Spleen (tissue), 11 donors: ENCODE measurements at regions not wholly inside any gene's neighbourhood (a gene's known extent, or its start where the extent isn't known, plus 50 kb on each side); places are given as distances from the start of the nearest gene placed in this dataset.
A peak's percentile ranks its signal among the peaks of the same experiment; 100 is the strongest.

ENCODE experiments used
- DNase-seq: peaks from one replicate; pipeline ENCODE4 v3.0.0-alpha.2; 2020
- H3K27ac ChIP-seq, 8 donors: fragments of 200-600 bp; sonication (generic) in 7 of 8; 1 replicate in 4 of 8; 2 replicates in 4 of 8; pipeline versions ENCODE4 v1.5.0 to v1.8.0; 2016 to 2021; ENCODE audit warnings: inconsistent platforms in 4 of 8, mild to moderate bottlenecking in 4 of 8, moderate library complexity in 1 of 8
- H3K27me3 ChIP-seq, 7 donors: fragments of 200-600 bp; sonication (generic) in 6 of 7; replicated peaks in 1 of 7; 1 replicate in 4 of 7; 2 replicates in 3 of 7; pipeline versions ENCODE4 v1.5.0 to v1.8.0; 2016 to 2021; ENCODE audit warnings: inconsistent platforms in 3 of 7, mild to moderate bottlenecking in 1 of 7
- H3K36me3 ChIP-seq, 6 donors: fragments of 200-600 bp; sonication (generic) in 5 of 6; 1 replicate in 4 of 6; 2 replicates in 2 of 6; pipeline versions ENCODE4 v1.5.0 to v1.8.0; 2016 to 2021; ENCODE audit warnings: inconsistent platforms in 2 of 6
- H3K4me1 ChIP-seq, 6 donors: fragments of 200-600 bp; sonication (generic) in 5 of 6; 1 replicate in 3 of 6; 2 replicates in 3 of 6; pipeline versions ENCODE4 v1.5.0 to v1.8.0; 2016 to 2021; ENCODE audit warnings: inconsistent platforms in 3 of 6
- H3K4me3 ChIP-seq, 8 donors: fragments of 200-600 bp; sonication (generic) in 7 of 8; 1 replicate in 4 of 8; 2 replicates in 4 of 8; pipeline versions ENCODE4 v1.5.0 to v1.8.0; 2016 to 2021; ENCODE audit warnings: inconsistent platforms in 4 of 8, mild to moderate bottlenecking in 4 of 8, moderate library complexity in 2 of 8
- H3K9me3 ChIP-seq, 8 donors: fragments of 200-600 bp; sonication (generic) in 7 of 8; 1 replicate in 4 of 8; 2 replicates in 4 of 8; pipeline versions ENCODE4 v1.5.0 to v1.8.0; 2016 to 2021; ENCODE audit warnings: inconsistent platforms in 4 of 8
- POLR2A ChIP-seq, 3 donors: fragments of 450-650 bp; IDR thresholded peaks; one replicate each; pipeline ENCODE4 v1.5.1; 2017; ENCODE audit warnings: antibody characterized with exemption in 3 of 3, mild to moderate bottlenecking in 1 of 3
- POLR2AphosphoS5 ChIP-seq, 3 donors: sonication (generic); formaldehyde crosslinking; IDR thresholded peaks; one replicate each; pipeline ENCODE4 v1.5.1; 2017; ENCODE audit warnings: antibody characterized with exemption in 3 of 3
- WGBS, 5 donors: extraction: QIAGEN DNeasy Blood & Tissue Kit in 3 of 5; methylation state at CpG; one replicate each; pipeline versions ENCODE4 v1.1.5 to v1.1.7; 2013 to 2018; 5-methylcytosine and 5-hydroxymethylcytosine counted together
- intact Hi-C: fragments of 100-400 bp; cut with DNase I; formaldehyde crosslinking; loops from one replicate; pipeline ENCODE4 v1.15.0; 2023; ENCODE audit warnings: low total_unique reads
- TF ChIP-seq, protein P1 (sequence below), 11 experiments: fragments of 200-600 bp in 7 of 11; fragments of 450-650 bp in 4 of 11; sonication (generic) in 4 of 11; IDR thresholded peaks in 8 of 11; conservative IDR thresholded peaks in 3 of 11; 1 replicate in 7 of 11; 2 replicates in 4 of 11; pipeline versions ENCODE4 v1.4.0 to v1.8.0; 2016 to 2021; ENCODE audit warnings: antibody characterized with exemption in 11 of 11, inconsistent platforms in 4 of 11, mild to moderate bottlenecking in 1 of 11
- donor health status: healthy with polysubstance abuse.
- donor health status: DM: no; HTN: no; CAD: no; lungs with moderate emphysema.
- donor health status: DM: no; HTN: no; CAD: no.
- donor health status: Bipolar disorder and iron deficiency.
- donor health status: healthy.
- donor health status: DM: no; HTN: no; CAD: no.
- donor health status: DM: yes; HTN: yes; CAD: no.

DNA sequence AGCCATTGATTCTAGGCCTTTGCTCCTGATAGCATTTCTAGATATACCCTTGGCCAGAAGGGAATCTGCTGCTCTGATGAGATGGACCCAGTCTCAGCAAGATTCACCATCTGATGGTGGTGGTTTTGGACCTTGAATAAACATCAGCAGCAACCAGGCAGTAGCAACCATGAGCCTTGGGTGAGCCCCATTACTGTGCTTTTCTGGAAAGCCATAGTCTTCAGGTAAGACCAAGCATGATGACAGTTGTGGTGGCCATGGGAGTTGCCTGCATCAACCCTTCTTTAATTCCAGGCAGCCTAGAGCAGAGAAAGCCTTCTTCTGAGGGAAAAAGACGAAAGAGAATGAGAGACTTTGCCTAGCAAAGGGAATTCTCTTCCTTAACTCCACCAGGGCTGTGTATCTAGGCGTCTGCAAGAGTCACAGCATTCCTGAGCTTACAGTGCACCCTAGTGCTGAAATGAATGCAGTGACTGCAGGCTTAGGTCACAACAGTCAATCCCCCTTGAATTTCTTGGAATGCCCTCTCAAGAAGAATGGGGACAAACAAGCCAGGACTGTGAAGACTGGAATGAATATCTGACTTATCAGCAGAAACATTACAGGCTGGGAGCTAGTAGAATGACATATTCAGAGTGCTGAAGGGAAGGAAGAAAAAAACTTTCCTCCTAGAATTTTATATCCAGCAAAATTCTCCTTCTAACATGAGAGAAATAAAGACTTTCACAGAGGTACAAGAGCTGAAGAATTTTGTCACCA lies 942.4 kb upstream of the PCDH20 start:
- Histone ChIP-seq H3K27ac (no peak overlapping the region), H3K4me3 (no peak overlapping the region), H3K4me1 (no peaks in the 10 kb centered on the region), H3K9me3 (no peaks in the 10 kb centered on the region), H3K36me3 (no peaks in the 10 kb centered on the region), H3K27me3 (no peaks in the 10 kb centered on the region)
- intact Hi-C loops = no loop called here
- no peak for DNase-seq
- 42 to 68% (median 47%) methylated on average over 2 of the region's 2 CpGs for WGBS, 5 donors
- TF ChIP-seq, protein P1, sequence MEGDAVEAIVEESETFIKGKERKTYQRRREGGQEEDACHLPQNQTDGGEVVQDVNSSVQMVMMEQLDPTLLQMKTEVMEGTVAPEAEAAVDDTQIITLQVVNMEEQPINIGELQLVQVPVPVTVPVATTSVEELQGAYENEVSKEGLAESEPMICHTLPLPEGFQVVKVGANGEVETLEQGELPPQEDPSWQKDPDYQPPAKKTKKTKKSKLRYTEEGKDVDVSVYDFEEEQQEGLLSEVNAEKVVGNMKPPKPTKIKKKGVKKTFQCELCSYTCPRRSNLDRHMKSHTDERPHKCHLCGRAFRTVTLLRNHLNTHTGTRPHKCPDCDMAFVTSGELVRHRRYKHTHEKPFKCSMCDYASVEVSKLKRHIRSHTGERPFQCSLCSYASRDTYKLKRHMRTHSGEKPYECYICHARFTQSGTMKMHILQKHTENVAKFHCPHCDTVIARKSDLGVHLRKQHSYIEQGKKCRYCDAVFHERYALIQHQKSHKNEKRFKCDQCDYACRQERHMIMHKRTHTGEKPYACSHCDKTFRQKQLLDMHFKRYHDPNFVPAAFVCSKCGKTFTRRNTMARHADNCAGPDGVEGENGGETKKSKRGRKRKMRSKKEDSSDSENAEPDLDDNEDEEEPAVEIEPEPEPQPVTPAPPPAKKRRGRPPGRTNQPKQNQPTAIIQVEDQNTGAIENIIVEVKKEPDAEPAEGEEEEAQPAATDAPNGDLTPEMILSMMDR (IDR thresholded peaks at IDR 0.05 in 8 of 11, conservative IDR thresholded peaks at IDR 0.05 in 3 of 11) = peak in 1 of 11 experiments; percentile 6
- no peak for TF ChIP-seq POLR2A (IDR thresholded peaks at IDR 0.05)

DNA sequence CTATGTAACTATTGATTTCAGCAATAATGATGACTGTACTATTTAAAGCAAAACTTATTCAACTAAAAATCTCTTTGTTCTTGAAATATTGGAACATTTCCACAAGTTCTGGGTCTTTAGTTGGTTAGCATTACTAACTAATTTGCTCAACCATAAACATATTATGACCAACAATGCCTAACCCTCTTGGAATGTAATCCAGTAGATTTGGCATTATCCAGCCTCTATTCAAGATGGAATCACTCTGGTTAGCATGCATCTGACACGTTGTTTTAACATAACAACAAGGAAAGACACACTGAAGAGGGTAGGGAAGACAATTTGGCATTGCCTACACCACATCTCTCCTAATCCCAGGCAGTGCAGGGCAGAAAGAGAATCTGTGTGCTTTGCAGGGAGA lies 941.3 kb upstream of the PCDH20 start:
- no peak for DNase-seq
- H3K4me1 ChIP-seq = no peaks in the 10 kb centered on the region
- no peak overlapping the region for H3K4me3 ChIP-seq
- WGBS, 5 donors = 28 to 54% (median 36%) methylated on average over 1 of the region's 1 CpG
- H3K36me3 ChIP-seq = no peaks in the 10 kb centered on the region
- H3K27ac ChIP-seq = no peak overlapping the region
- intact Hi-C loops = no loop called here
- no peaks in the 10 kb centered on the region for H3K27me3 ChIP-seq
- TF ChIP-seq POLR2A (IDR thresholded peaks at IDR 0.05) (no peak), POLR2AphosphoS5 (IDR thresholded peaks at IDR 0.05) (no peak)
- TF ChIP-seq, protein P1 (IDR thresholded peaks at IDR 0.05 in 8 of 11, conservative IDR thresholded peaks at IDR 0.05 in 3 of 11) = no peak
- no peaks in the 10 kb centered on the region for H3K9me3 ChIP-seq

DNA sequence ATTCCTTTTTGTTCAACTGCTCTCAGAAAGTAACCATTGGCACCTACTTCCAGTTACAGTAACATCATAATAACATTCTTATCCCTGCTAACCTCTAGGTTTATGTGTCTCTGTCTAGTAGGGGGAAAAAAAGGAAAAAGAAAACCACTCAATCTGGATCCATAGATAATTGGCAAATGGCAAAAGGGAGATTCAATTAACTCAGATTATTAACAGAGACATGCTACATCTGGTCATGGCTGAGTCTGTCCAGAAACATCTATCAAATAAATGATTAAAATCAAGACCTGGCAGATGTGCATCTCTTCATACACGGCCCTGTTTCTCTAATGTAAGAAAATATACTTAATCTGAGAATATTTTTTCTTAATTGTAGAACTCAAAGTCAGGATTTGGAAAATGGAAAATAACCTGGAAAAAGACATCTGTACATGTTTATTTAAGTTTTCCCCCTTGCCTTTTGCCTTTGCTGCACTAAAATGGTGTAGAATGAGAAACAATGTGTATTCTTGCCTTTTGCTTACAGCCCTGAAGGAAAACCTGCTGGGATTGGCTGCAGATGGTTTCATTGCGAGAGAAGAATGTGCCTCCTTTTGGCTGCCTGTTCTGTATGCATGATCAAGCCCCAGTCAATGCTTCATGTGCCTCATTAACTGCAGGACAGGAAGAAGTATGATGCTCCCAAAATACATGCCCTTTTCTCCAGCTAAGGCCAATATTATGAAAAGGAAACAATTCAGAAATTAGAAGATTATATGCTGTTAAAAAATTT lies 921.6 kb upstream of the PCDH20 start:
- Histone ChIP-seq H3K4me1 (no peaks in the 10 kb centered on the region), H3K9me3 (no peaks in the 10 kb centered on the region), H3K27me3 (no peaks in the 10 kb centered on the region), H3K4me3 (no peak overlapping the region), H3K27ac (no peak overlapping the region), H3K36me3 (no peaks in the 10 kb centered on the region)
- no peak for TF ChIP-seq POLR2AphosphoS5 (IDR thresholded peaks at IDR 0.05)
- no peak for TF ChIP-seq POLR2A (IDR thresholded peaks at IDR 0.05)
- TF ChIP-seq, protein P1 (IDR thresholded peaks at IDR 0.05 in 8 of 11, conservative IDR thresholded peaks at IDR 0.05 in 3 of 11) = no peak
- WGBS, 5 donors = 48 to 60% (median 51%) methylated on average over 2 of the region's 2 CpGs
- no peak for DNase-seq
- intact Hi-C loops = no loop called here

DNA sequence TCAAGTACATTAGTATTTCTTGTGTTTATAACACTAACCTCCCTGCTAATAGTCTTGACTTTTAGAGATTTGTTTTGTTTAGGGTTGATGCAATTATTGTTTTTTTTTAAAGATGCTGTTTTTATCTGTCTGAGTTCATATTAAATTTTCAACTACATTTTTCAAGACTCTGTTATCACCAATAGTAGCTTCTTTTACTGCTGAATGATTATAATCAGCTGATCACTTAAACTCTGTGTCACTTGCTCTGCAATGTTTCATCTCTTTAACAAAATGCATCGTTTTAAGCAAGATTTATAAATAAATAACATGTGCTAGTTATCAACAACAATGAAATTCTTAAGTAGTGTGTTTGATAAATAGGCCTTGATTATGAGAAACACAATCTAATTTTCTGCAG lies 920.9 kb upstream of the PCDH20 start:
- no peak for DNase-seq
- TF ChIP-seq, protein P1 (IDR thresholded peaks at IDR 0.05 in 8 of 11, conservative IDR thresholded peaks at IDR 0.05 in 3 of 11) = no peak
- TF ChIP-seq POLR2AphosphoS5 (IDR thresholded peaks at IDR 0.05) (no peak), POLR2A (IDR thresholded peaks at IDR 0.05) (no peak)
- H3K9me3 ChIP-seq = no peaks in the 10 kb centered on the region
- H3K27me3 ChIP-seq = no peaks in the 10 kb centered on the region
- no peaks in the 10 kb centered on the region for H3K4me1 ChIP-seq
- no peak overlapping the region for H3K27ac ChIP-seq
- H3K36me3 ChIP-seq = no peaks in the 10 kb centered on the region
- intact Hi-C loops = no loop called here
- no peak overlapping the region for H3K4me3 ChIP-seq
- 45 to 75% (median 46%) methylated on average over 1 of the region's 1 CpG for WGBS, 5 donors
